IMR-90 (cell line): ENCODE measurements at regions not wholly inside any gene's neighbourhood (a gene's known extent, or its start where the extent isn't known, plus 50 kb on each side); places are given as distances from the start of the nearest gene placed in this dataset.

Experiments
- ATAC-seq: fragments of 200-7000 bp; cut with Tn5 transposase; 2 replicates; pipeline ENCODE4 v1.9.1; 2020; ENCODE audit warnings: low read depth, mild to moderate bottlenecking, moderate library complexity
- BruUV-seq: library from RNA; stranded (reverse); fragments of 400-500 nt; replicated peaks from 2 replicates; lab custom pipeline; 2021; lab: Mats Ljungman, UMichigan
- CTCF ChIA-PET: fragments of 300-600 bp; formaldehyde crosslinking; extraction: SDS; loops from one replicate; lab custom pipeline; 2021; ENCODE audit warnings: antibody characterized with exemption; lab: Yijun Ruan, JAX
- POLR2A ChIA-PET: fragments of 300-600 bp; sonication (Branson Sonifier 250); formaldehyde crosslinking; loops from one replicate; lab custom pipeline; 2022; ENCODE audit warnings: antibody characterized with exemption; ENCODE audit not compliant: unreplicated experiment; lab: Charles Lee
- DNase-seq: peaks from one replicate; pipeline ENCODE4 v3.0.0; 2013
- H2AFZ ChIP-seq: replicated peaks from 2 replicates; pipeline ENCODE3; 2013; ENCODE audit warnings: low read length, mild to moderate bottlenecking; ENCODE audit not compliant: poor library complexity
- H2AK5ac ChIP-seq: 2 replicates; pipeline ENCODE4 v1.6.1; 2013; ENCODE audit warnings: low read depth, low read length, inconsistent platforms
- H2AK9ac ChIP-seq: replicated peaks from 2 replicates; pipeline ENCODE3; 2013; ENCODE audit warnings: mild to moderate bottlenecking, low read depth, low read length, moderate library complexity; ENCODE audit not compliant: poor library complexity
- H2BK120ac ChIP-seq: 2 replicates; pipeline ENCODE4 v1.6.1; 2013; ENCODE audit warnings: low read depth, low read length, inconsistent platforms
- H2BK15ac ChIP-seq: 3 replicates; pipeline ENCODE4 v1.6.1; 2013; ENCODE audit warnings: low read depth, low read length, inconsistent platforms
- H2BK20ac ChIP-seq: 2 replicates; pipeline ENCODE4 v1.6.1; 2013; ENCODE audit warnings: low read depth, mild to moderate bottlenecking, inconsistent platforms, low read length, moderate library complexity
- H2BK5ac ChIP-seq: 2 replicates; pipeline ENCODE4 v1.6.1; 2013; ENCODE audit warnings: mild to moderate bottlenecking, low read depth, low read length, inconsistent platforms; ENCODE audit not compliant: poor library complexity, severe bottlenecking
- H3K14ac ChIP-seq: replicated peaks from 2 replicates; pipeline ENCODE4 v1.6.1; 2013; ENCODE audit warnings: low read depth, low read length, inconsistent platforms
- H3K18ac ChIP-seq: 2 replicates; pipeline ENCODE4 v1.6.1; 2013; ENCODE audit warnings: low read depth, low read length, control low read depth
- H3K23ac ChIP-seq: 2 replicates; pipeline ENCODE4 v1.6.1; 2013; ENCODE audit warnings: low read depth, low read length, inconsistent platforms
- H3K27ac ChIP-seq: 2 replicates; pipeline ENCODE4 v1.5.1; 2013; ENCODE audit warnings: mild to moderate bottlenecking, control low read depth, low read length; ENCODE audit not compliant: insufficient read depth
- H3K27me3 ChIP-seq: 2 replicates; pipeline ENCODE4 v1.6.1; 2013; ENCODE audit warnings: low read length; ENCODE audit not compliant: control insufficient read depth, insufficient read depth
- H3K36me3 ChIP-seq: 2 replicates; pipeline ENCODE4 v1.6.1; 2013; ENCODE audit warnings: low read length, mixed read lengths; ENCODE audit not compliant: control insufficient read depth, insufficient read depth
- H3K4ac ChIP-seq: 2 replicates; pipeline ENCODE4 v1.6.1; 2013; ENCODE audit warnings: low read depth, low read length, inconsistent platforms
- H3K4me1 ChIP-seq: 2 replicates; pipeline ENCODE4 v1.6.1; 2013; ENCODE audit warnings: low read length, mixed read lengths; ENCODE audit not compliant: control insufficient read depth, insufficient read depth
- H3K4me2 ChIP-seq: 2 replicates; pipeline ENCODE4 v1.6.1; 2013; ENCODE audit warnings: low read depth, mild to moderate bottlenecking, control low read depth, low read length, moderate library complexity
- H3K4me3 ChIP-seq: 2 replicates; pipeline ENCODE4 v1.5.1; 2013; ENCODE audit warnings: low read depth, mild to moderate bottlenecking, control low read depth, low read length, moderate library complexity; ENCODE audit not compliant: insufficient read depth
- H3K56ac ChIP-seq: 2 replicates; pipeline ENCODE4 v1.6.1; 2013; ENCODE audit warnings: low read length, inconsistent platforms; ENCODE audit not compliant: insufficient read depth; ENCODE audit errors: extremely low read depth
- H3K79me1 ChIP-seq, 2 experiments: 2 replicates each; pipeline ENCODE4 v1.6.1; 2013; ENCODE audit warnings: low read length in 2 of 2, inconsistent platforms in 1 of 2, low read depth in 1 of 2
- H3K9ac ChIP-seq: 2 replicates; pipeline ENCODE4 v1.6.1; 2013; ENCODE audit warnings: low read depth, low read length, control low read depth
- H3K9me1 ChIP-seq: 2 replicates; pipeline ENCODE4 v1.6.1; 2013; ENCODE audit warnings: low read length, inconsistent platforms; ENCODE audit not compliant: insufficient read depth
- H3K9me3 ChIP-seq: 2 replicates; pipeline ENCODE4 v1.6.1; 2013; ENCODE audit warnings: low read length; ENCODE audit not compliant: control insufficient read depth, insufficient read depth
- H4K20me1 ChIP-seq: 2 replicates; pipeline ENCODE4 v1.6.1; 2013; ENCODE audit warnings: low read length, inconsistent platforms; ENCODE audit not compliant: insufficient read depth
- H4K5ac ChIP-seq: 2 replicates; pipeline ENCODE4 v1.6.1; 2013; ENCODE audit warnings: mild to moderate bottlenecking, low read depth, low read length, control low read depth
- H4K8ac ChIP-seq, 2 experiments: 2 replicates each; pipeline ENCODE4 v1.6.1; 2013; ENCODE audit warnings: low read depth in 2 of 2, low read length in 2 of 2, control low read depth in 1 of 2, inconsistent platforms in 1 of 2
- H4K91ac ChIP-seq: 2 replicates; pipeline ENCODE4 v1.6.1; 2013; ENCODE audit warnings: low read depth, low read length, inconsistent platforms; ENCODE audit not compliant: insufficient read depth
- BHLHE40 ChIP-seq: fragments of 150-350 bp; IDR thresholded peaks from 2 replicates; pipeline ENCODE4 v1.6.1; 2016; ENCODE audit warnings: mild to moderate bottlenecking, low read depth, low read length
- CEBPB ChIP-seq: IDR thresholded peaks from 2 replicates; pipeline ENCODE4 v1.6.1; 2012; ENCODE audit warnings: low read depth, low read length, improper control_type of control experiment
- CHD1 ChIP-seq: IDR thresholded peaks from 2 replicates; pipeline ENCODE4 v1.6.1; 2012; ENCODE audit warnings: low read depth, low read length, improper control_type of control experiment
- MAFK ChIP-seq: IDR thresholded peaks from 2 replicates; pipeline ENCODE4 v1.6.1; 2012; ENCODE audit warnings: low read depth, low read length, improper control_type of control experiment
- MAZ ChIP-seq: IDR thresholded peaks from 2 replicates; pipeline ENCODE4 v1.6.1; 2012; ENCODE audit warnings: low read depth, mild to moderate bottlenecking, low read length, improper control_type of control experiment, moderate library complexity, borderline replicate concordance
- POLR2A ChIP-seq: IDR thresholded peaks from 2 replicates; pipeline ENCODE4 v1.6.1; 2012; ENCODE audit warnings: mild to moderate bottlenecking, low read depth, low read length
- RAD21 ChIP-seq: IDR thresholded peaks from 2 replicates; pipeline ENCODE4 v1.6.1; 2012; ENCODE audit warnings: low read length, improper control_type of control experiment
- RCOR1 ChIP-seq: IDR thresholded peaks from 2 replicates; pipeline ENCODE4 v1.6.1; 2012; ENCODE audit warnings: mild to moderate bottlenecking, low read length, improper control_type of control experiment; ENCODE audit not compliant: insufficient replicate concordance
- RFX5 ChIP-seq: IDR thresholded peaks from 2 replicates; pipeline ENCODE4 v1.8.0; 2012; ENCODE audit warnings: low read depth, mild to moderate bottlenecking, low read length, moderate library complexity
- SMC3 ChIP-seq: fragments of 150-350 bp; IDR thresholded peaks from 2 replicates; pipeline ENCODE4 v1.6.1; 2016; ENCODE audit warnings: low read depth, mild to moderate bottlenecking, antibody characterized with exemption, low read length, moderate library complexity
- WGBS, 2 experiments: methylation state at CpG; one replicate each; pipeline versions ENCODE4 v1.1.5 to v1.1.7; 2013; ENCODE audit warnings: missing lambda C conversion rate in 2 of 2; ENCODE audit not compliant: insufficient read length in 1 of 2; ENCODE audit errors: extremely low coverage in 2 of 2; 5-methylcytosine and 5-hydroxymethylcytosine counted together
- dilution Hi-C: fragments of 300-500 bp; cut with HindIII; formaldehyde crosslinking; loops from one replicate; pipeline ENCODE4 v1.14.3; 2018; ENCODE audit warnings: low sequenced_read_pairs; ENCODE audit not compliant: unreplicated experiment
- in situ Hi-C: fragments of 300-500 bp; cut with MboI; formaldehyde crosslinking; loops from 3 replicates; pipeline ENCODE4 v1.14.3; 2019; ENCODE audit warnings: low sequenced_read_pairs, inconsistent platforms, mixed read lengths
- intact Hi-C: fragments of 100-400 bp; cut with micrococcal nuclease; formaldehyde crosslinking; loops from 2 replicates; pipeline ENCODE4 v1.10.0; 2022
- TF ChIP-seq, protein P1 (sequence below): fragments of 150-350 bp; IDR thresholded peaks from 2 replicates; pipeline ENCODE4 v1.6.1; 2017; ENCODE audit warnings: mild to moderate bottlenecking, antibody characterized with exemption, low read length, low read depth

DNA sequence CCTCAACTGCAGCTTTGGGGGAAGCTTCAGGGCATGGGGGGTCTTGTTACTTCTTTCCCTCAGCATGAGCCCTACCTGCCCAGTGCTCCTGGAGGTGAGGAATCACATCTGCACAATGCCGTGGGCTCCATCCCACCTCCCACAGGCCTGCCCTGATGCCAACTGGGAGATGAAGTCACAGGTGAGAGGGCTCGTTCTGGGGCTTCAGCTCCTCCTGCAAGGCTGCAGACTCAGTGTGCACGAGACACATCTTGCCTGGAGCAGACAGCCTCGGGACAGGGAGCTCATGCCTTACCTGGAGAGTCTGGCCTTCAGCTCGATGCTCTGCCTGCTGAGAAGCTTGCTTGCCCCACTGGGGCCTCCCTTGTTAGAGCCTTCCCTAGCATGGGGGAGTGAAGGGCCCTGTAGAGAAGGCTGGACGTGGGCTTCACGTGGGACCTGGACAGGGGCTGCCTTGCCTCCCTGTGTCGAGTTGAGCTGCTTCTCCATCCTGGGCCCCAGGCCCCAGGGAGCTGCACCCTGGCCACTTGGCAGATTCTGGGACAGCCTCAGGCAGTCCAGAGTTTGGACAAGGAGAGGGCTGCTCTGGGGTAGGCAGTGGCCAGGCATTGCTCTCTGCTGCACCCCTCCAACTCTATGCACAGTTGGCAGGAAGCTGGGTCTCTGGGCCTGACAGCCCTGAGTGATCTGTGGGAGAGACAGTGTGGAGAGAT, 171.4 kb downstream of the KIF26A start:
- WGBS, 2 experiments: 40% methylated on average over 2 of the region's 8 CpGs; no CpG with 5 or more reads in 1 of the 2 experiments
- Histone ChIP-seq H2BK120ac (no peak overlapping the region), H3K9me3 (peaks cover 51% of the 10 kb centered on the region), H4K8ac (no peak overlapping the region), H3K79me1 (no peaks in the 10 kb centered on the region), H4K5ac (no peak overlapping the region), H3K14ac (no peak overlapping the region), H2BK20ac (no peak overlapping the region), H3K27ac (no peak overlapping the region), H3K4ac (no peak overlapping the region), H3K4me3 (no peak overlapping the region), H2AFZ (no peak overlapping the region), H4K20me1 (no peaks in the 10 kb centered on the region), H2BK15ac (no peak overlapping the region), H3K9ac (no peak overlapping the region), H4K91ac (no peak overlapping the region), H2AK5ac (no peak overlapping the region), H3K18ac (no peak overlapping the region), H2AK9ac (no peak overlapping the region), H3K4me1 (no peaks in the 10 kb centered on the region), H3K4me2 (no peak overlapping the region), H2BK5ac (no peak overlapping the region), H3K36me3 (no peaks in the 10 kb centered on the region), H3K27me3 (no peaks in the 10 kb centered on the region), H3K23ac (no peak overlapping the region), H3K56ac (no peak overlapping the region), H3K9me1 (no peaks in the 10 kb centered on the region)
- TF ChIP-seq RFX5 (no peak), CHD1 (no peak), MAFK (no peak), MAZ (no peak), RAD21 (no peak), POLR2A (no peak), RCOR1 (no peak), BHLHE40 (no peak), SMC3 (no peak), CEBPB (no peak)
- TF ChIP-seq, protein P1, sequence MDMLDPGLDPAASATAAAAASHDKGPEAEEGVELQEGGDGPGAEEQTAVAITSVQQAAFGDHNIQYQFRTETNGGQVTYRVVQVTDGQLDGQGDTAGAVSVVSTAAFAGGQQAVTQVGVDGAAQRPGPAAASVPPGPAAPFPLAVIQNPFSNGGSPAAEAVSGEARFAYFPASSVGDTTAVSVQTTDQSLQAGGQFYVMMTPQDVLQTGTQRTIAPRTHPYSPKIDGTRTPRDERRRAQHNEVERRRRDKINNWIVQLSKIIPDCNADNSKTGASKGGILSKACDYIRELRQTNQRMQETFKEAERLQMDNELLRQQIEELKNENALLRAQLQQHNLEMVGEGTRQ: no peak
- DNase-seq: no peak
- BruUV-seq: no TSS peak
- dilution Hi-C loops (no loop called here), in situ Hi-C loops (no loop called here), intact Hi-C loops (no loop called here)
- POLR2A ChIA-PET: no interaction called here
- CTCF ChIA-PET: no interaction called here
- no peak for ATAC-seq
